Ascending aorta (tissue), 2 donors: ENCODE measurements at regions not wholly inside any gene's neighbourhood (a gene's known extent, or its start where the extent isn't known, plus 50 kb on each side); places are given as distances from the start of the nearest gene placed in this dataset.

Experiments used
- DNase-seq, 2 donors: peaks; one replicate each; pipeline ENCODE4 v3.0.0-alpha.2; 2019; ENCODE audit warnings: low spot score in 2 of 2
- H3K27ac ChIP-seq, 2 donors: fragments of 200-600 bp; sonication (generic); one replicate each; pipeline ENCODE4 v1.5.1; 2016 to 2017; ENCODE audit warnings: mild to moderate bottlenecking in 1 of 2
- H3K27me3 ChIP-seq: fragments of 200-600 bp; sonication (generic); one replicate; pipeline ENCODE4 v1.5.1; 2017
- H3K36me3 ChIP-seq, 2 donors: fragments of 200-600 bp; sonication (generic); one replicate each; pipeline ENCODE4 v1.5.1; 2016
- H3K4me1 ChIP-seq, 2 donors: fragments of 200-600 bp; sonication (generic); one replicate each; pipeline ENCODE4 v1.5.1; 2016 to 2017; ENCODE audit warnings: mild to moderate bottlenecking in 1 of 2
- H3K4me3 ChIP-seq, 2 donors: fragments of 200-600 bp; sonication (generic); one replicate each; pipeline ENCODE4 v1.5.1; 2016 to 2017; ENCODE audit warnings: mild to moderate bottlenecking in 1 of 2
- H3K9me3 ChIP-seq, 2 donors: fragments of 200-600 bp; sonication (generic); one replicate each; pipeline ENCODE4 v1.5.1; 2016
- intact Hi-C: fragments of 100-400 bp; cut with DNase I; formaldehyde crosslinking; loops from one replicate; pipeline ENCODE4 v1.15.1; 2023
- TF ChIP-seq, protein P1 (sequence below), 3 experiments: fragments of 200-600 bp in 2 of 3; fragments of 450-650 bp in 1 of 3; sonication (generic) in 2 of 3; IDR thresholded peaks; one replicate each; pipeline ENCODE4 v1.5.1; 2016 to 2019; ENCODE audit warnings: antibody characterized with exemption in 3 of 3, mild to moderate bottlenecking in 1 of 3, moderate library complexity in 1 of 3

DNA sequence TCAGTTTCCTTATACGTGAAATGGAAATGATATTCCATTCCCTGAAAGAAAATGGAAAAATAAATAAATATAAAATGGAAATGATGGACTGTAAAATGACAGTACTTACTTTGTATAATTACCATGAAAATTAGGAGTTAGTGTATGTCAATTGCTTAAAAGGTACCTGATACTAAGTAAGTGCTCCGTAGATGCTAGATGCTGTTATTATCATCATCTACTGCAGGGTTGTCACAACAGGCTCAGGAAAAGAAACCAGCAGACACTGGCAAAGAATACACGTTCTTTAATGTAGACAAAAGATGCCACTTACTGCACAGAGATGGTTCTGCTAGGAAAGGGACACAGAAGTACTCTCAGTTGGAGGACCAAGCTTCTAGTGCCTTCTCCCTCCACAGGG is 64.0 kb upstream of the KCNN2 start:
- DNase-seq, result no peak
- intact Hi-C loops, result no loop called here
- no peak overlapping the region for H3K27ac ChIP-seq
- no peaks in the 10 kb centered on the region for H3K4me1 ChIP-seq
- TF ChIP-seq, protein P1, sequence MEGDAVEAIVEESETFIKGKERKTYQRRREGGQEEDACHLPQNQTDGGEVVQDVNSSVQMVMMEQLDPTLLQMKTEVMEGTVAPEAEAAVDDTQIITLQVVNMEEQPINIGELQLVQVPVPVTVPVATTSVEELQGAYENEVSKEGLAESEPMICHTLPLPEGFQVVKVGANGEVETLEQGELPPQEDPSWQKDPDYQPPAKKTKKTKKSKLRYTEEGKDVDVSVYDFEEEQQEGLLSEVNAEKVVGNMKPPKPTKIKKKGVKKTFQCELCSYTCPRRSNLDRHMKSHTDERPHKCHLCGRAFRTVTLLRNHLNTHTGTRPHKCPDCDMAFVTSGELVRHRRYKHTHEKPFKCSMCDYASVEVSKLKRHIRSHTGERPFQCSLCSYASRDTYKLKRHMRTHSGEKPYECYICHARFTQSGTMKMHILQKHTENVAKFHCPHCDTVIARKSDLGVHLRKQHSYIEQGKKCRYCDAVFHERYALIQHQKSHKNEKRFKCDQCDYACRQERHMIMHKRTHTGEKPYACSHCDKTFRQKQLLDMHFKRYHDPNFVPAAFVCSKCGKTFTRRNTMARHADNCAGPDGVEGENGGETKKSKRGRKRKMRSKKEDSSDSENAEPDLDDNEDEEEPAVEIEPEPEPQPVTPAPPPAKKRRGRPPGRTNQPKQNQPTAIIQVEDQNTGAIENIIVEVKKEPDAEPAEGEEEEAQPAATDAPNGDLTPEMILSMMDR (IDR thresholded peaks at IDR 0.05), result no peak
- H3K36me3 ChIP-seq, result no peaks in the 10 kb centered on the region
- no peaks in the 10 kb centered on the region for H3K27me3 ChIP-seq
- no peak overlapping the region for H3K4me3 ChIP-seq
- H3K9me3 ChIP-seq, result no peaks in the 10 kb centered on the region

- H3K4me3 ChIP-seq, result no peak overlapping the region
- H3K27me3 ChIP-seq, result no peaks in the 10 kb centered on the region
- no peaks in the 10 kb centered on the region for H3K4me1 ChIP-seq
- DNase-seq, result no peak
- TF ChIP-seq, protein P1 (IDR thresholded peaks at IDR 0.05), result no peak
- H3K9me3 ChIP-seq, result no peaks in the 10 kb centered on the region
- H3K27ac ChIP-seq, result no peak overlapping the region
- no peaks in the 10 kb centered on the region for H3K36me3 ChIP-seq
- intact Hi-C loops, result no loop called here
Observed at GRCh38 chr5:114305402-114306207, 56.3 kb upstream of the KCNN2 start.

GRCh38 chr5:114308017-114308416 is 53.9 kb upstream of the KCNN2 start:
- TF ChIP-seq, protein P1 (IDR thresholded peaks at IDR 0.05), result no peak
- H3K9me3 ChIP-seq, result no peaks in the 10 kb centered on the region
- H3K4me3 ChIP-seq, result no peak overlapping the region
- H3K27ac ChIP-seq, result no peak overlapping the region
- no peak for DNase-seq
- intact Hi-C loops, result no loop called here
- no peaks in the 10 kb centered on the region for H3K36me3 ChIP-seq
- H3K27me3 ChIP-seq, result no peaks in the 10 kb centered on the region
- no peaks in the 10 kb centered on the region for H3K4me1 ChIP-seq

DNA sequence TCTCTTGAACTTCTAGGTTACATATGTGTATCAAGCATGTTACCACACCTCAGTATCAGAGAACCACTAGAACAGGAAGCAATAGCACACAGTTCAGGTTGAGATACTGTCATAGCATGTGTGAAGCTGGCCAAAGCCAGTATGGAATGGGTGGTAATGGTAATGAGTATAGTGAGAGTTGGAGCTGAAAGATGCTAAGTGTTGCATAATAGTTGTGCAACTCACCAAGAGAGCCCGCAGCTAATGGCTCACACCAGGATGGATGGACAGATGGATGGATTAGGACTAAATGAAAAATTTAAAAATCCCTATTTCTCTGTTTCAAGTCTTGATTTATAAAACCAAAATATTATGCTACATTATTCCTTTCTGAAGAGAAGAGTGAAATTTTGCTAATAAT is 53.4 kb upstream of the KCNN2 start:
- no peak overlapping the region for H3K27ac ChIP-seq
- H3K4me1 ChIP-seq, result no peaks in the 10 kb centered on the region
- no peaks in the 10 kb centered on the region for H3K27me3 ChIP-seq
- intact Hi-C loops, result no loop called here
- DNase-seq, result no peak
- H3K36me3 ChIP-seq, result no peaks in the 10 kb centered on the region
- no peaks in the 10 kb centered on the region for H3K9me3 ChIP-seq
- no peak overlapping the region for H3K4me3 ChIP-seq
- TF ChIP-seq, protein P1 (IDR thresholded peaks at IDR 0.05), result no peak

DNA sequence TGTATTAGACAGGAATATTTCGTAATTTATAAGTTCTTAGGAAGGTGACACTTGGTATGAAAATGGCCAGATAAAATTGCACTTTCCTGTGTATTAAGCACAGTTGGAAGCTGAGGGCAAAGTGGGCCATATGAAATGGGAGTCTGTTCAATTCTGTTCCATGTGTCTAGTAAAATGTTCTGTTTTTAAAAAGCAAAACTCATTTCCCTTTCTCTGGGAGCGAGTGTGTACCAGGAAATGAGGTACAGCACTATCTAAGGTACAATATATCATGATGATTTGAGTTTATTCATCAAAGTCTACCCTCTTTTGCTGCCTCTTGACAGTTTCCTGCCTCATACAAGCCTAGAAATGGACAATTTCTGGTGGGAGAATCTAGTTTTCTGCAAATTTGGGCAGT is 51.2 kb upstream of the KCNN2 start:
- TF ChIP-seq, protein P1 (IDR thresholded peaks at IDR 0.05), result no peak
- intact Hi-C loops, result no loop called here
- Histone ChIP-seq H3K36me3 (no peaks in the 10 kb centered on the region), H3K4me1 (no peaks in the 10 kb centered on the region), H3K27ac (no peak overlapping the region), H3K27me3 (no peaks in the 10 kb centered on the region), H3K4me3 (no peak overlapping the region), H3K9me3 (no peaks in the 10 kb centered on the region)
- DNase-seq, result no peak
